H9 (cell line): ENCODE measurements at regions not wholly inside any gene's neighbourhood (a gene's known extent, or its start where the extent isn't known, plus 50 kb on each side); places are given as distances from the start of the nearest gene placed in this dataset.

Experiments
- DNase-seq: peaks from one replicate; pipeline ENCODE4 v3.0.0-alpha.2; 2017
- H2AFZ ChIP-seq: one replicate; pipeline ENCODE4 v1.6.1; 2013; ENCODE audit warnings: mild to moderate bottlenecking, low read length, control low read depth, moderate library complexity
- H2AK5ac ChIP-seq: 2 replicates; pipeline ENCODE4 v1.6.1; 2013; ENCODE audit warnings: low read length, control low read depth, mixed read lengths; ENCODE audit not compliant: insufficient read length
- H2BK120ac ChIP-seq: one replicate; pipeline ENCODE4 v1.6.1; 2013; ENCODE audit warnings: low read depth, mild to moderate bottlenecking, low read length, control low read depth, inconsistent platforms; ENCODE audit not compliant: poor library complexity, severe bottlenecking
- H2BK12ac ChIP-seq: 2 replicates; pipeline ENCODE4 v1.6.1; 2013; ENCODE audit warnings: low read length, control low read depth, mixed read lengths, low read depth; ENCODE audit not compliant: insufficient read length
- H2BK15ac ChIP-seq: 2 replicates; pipeline ENCODE4 v1.6.1; 2013; ENCODE audit warnings: low read depth, low read length, control low read depth
- H2BK20ac ChIP-seq: one replicate; pipeline ENCODE4 v1.6.1; 2013; ENCODE audit warnings: low read depth, mild to moderate bottlenecking, low read length, control low read depth, inconsistent platforms; ENCODE audit not compliant: poor library complexity, severe bottlenecking
- H2BK5ac ChIP-seq: 2 replicates; pipeline ENCODE4 v1.6.1; 2013; ENCODE audit warnings: low read length, control low read depth, mixed read lengths; ENCODE audit not compliant: insufficient read length
- H3K14ac ChIP-seq: 2 replicates; pipeline ENCODE4 v1.6.1; 2013; ENCODE audit warnings: low read length, control low read depth; ENCODE audit not compliant: insufficient read depth
- H3K18ac ChIP-seq: 2 replicates; pipeline ENCODE4 v1.6.1; 2013; ENCODE audit warnings: low read depth, mild to moderate bottlenecking, mixed read lengths, low read length, control low read depth; ENCODE audit not compliant: insufficient read length
- H3K23ac ChIP-seq: 2 replicates; pipeline ENCODE4 v1.6.1; 2013; ENCODE audit warnings: low read length, control low read depth, mixed read lengths, low read depth; ENCODE audit not compliant: insufficient read length
- H3K23me2 ChIP-seq: 2 replicates; pipeline ENCODE4 v1.6.1; 2013; ENCODE audit warnings: low read depth, mild to moderate bottlenecking, mixed read lengths, low read length, control low read depth; ENCODE audit not compliant: insufficient read length, poor library complexity, severe bottlenecking
- H3K27ac ChIP-seq: 2 replicates; pipeline ENCODE4 v1.5.1; 2013; ENCODE audit warnings: low read length, control low read depth, mixed read lengths, low read depth; ENCODE audit not compliant: insufficient read length
- H3K27me3 ChIP-seq: 2 replicates; pipeline ENCODE4 v1.6.1; 2013; ENCODE audit warnings: low read length, control low read depth, inconsistent platforms; ENCODE audit not compliant: insufficient read depth
- H3K4ac ChIP-seq: 2 replicates; pipeline ENCODE4 v1.6.1; 2013; ENCODE audit warnings: low read depth, mild to moderate bottlenecking, control low read depth, inconsistent platforms, low read length, moderate library complexity
- H3K4me1 ChIP-seq: 2 replicates; pipeline ENCODE4 v1.6.1; 2013; ENCODE audit warnings: low read length, control low read depth, inconsistent platforms; ENCODE audit not compliant: insufficient read depth
- H3K4me2 ChIP-seq: 2 replicates; pipeline ENCODE4 v1.6.1; 2013; ENCODE audit warnings: low read length, control low read depth, mixed read lengths; ENCODE audit not compliant: insufficient read length, insufficient read depth
- H3K56ac ChIP-seq: 2 replicates; pipeline ENCODE4 v1.6.1; 2013; ENCODE audit warnings: low read depth, mild to moderate bottlenecking, mixed read lengths, low read length, control low read depth; ENCODE audit not compliant: insufficient read length
- H3K79me1 ChIP-seq: 2 replicates; pipeline ENCODE4 v1.6.1; 2013; ENCODE audit warnings: low read depth, mild to moderate bottlenecking, moderate library complexity, low read length, control low read depth, inconsistent platforms; ENCODE audit not compliant: insufficient read depth, poor library complexity, severe bottlenecking
- H3K79me2 ChIP-seq: 2 replicates; pipeline ENCODE4 v1.6.1; 2013; ENCODE audit warnings: low read length, control low read depth, inconsistent platforms; ENCODE audit not compliant: insufficient read depth
- H3K9ac ChIP-seq: 2 replicates; pipeline ENCODE4 v1.6.1; 2013; ENCODE audit warnings: low read length, control low read depth, mixed read lengths; ENCODE audit not compliant: insufficient read length; ENCODE audit errors: extremely low read depth
- H3K9me3 ChIP-seq: one replicate; pipeline ENCODE4 v1.6.1; 2013; ENCODE audit warnings: low read depth, low read length, inconsistent platforms; ENCODE audit not compliant: control insufficient read depth
- H3T11ph ChIP-seq: one replicate; pipeline ENCODE4 v1.6.1; 2013; ENCODE audit warnings: mild to moderate bottlenecking, low read length, control low read depth, inconsistent platforms
- H4K20me1 ChIP-seq: one replicate; pipeline ENCODE4 v1.6.1; 2013; ENCODE audit not compliant: control insufficient read depth, insufficient read length, insufficient read depth
- H4K5ac ChIP-seq: 2 replicates; pipeline ENCODE4 v1.6.1; 2013; ENCODE audit warnings: low read depth, mild to moderate bottlenecking, mixed read lengths, low read length, control low read depth; ENCODE audit not compliant: insufficient read length
- H4K8ac ChIP-seq: replicated peaks from 2 replicates; pipeline ENCODE4 v1.6.1; 2013; ENCODE audit warnings: low read length, control low read depth, mixed read lengths, low read depth; ENCODE audit not compliant: insufficient read length
- H4K91ac ChIP-seq: 2 replicates; pipeline ENCODE4 v1.6.1; 2013; ENCODE audit warnings: low read depth, mild to moderate bottlenecking, moderate library complexity, mixed read lengths, low read length, control low read depth; ENCODE audit not compliant: insufficient read length
- H3K27ac Mint-ChIP-seq, 3 experiments: 2 replicates in 2 of 3; 3 replicates in 1 of 3; pipeline ENCODE4 v1.8.0; 2020 to 2021; ENCODE audit warnings: mixed read lengths in 3 of 3, mild to moderate bottlenecking in 1 of 3, moderate library complexity in 1 of 3
- H3K27me3 Mint-ChIP-seq: 2 replicates; pipeline ENCODE4 v1.8.0; 2021; ENCODE audit warnings: low read depth, mild to moderate bottlenecking, moderate library complexity, mixed read lengths
- H3K36me3 Mint-ChIP-seq, 3 experiments: 2 replicates in 2 of 3; 3 replicates in 1 of 3; pipeline ENCODE4 v1.8.0; 2020 to 2021; ENCODE audit warnings: low read depth in 3 of 3, mixed read lengths in 3 of 3; ENCODE audit not compliant: insufficient read depth in 1 of 3
- H3K4me1 Mint-ChIP-seq, 2 experiments: 2 replicates each; pipeline ENCODE4 v1.8.0; 2020; ENCODE audit warnings: mixed read lengths in 2 of 2
- H3K4me3 Mint-ChIP-seq, 2 experiments: 2 replicates in 1 of 2; 3 replicates in 1 of 2; pipeline ENCODE4 v1.8.0; 2020 to 2021; ENCODE audit warnings: mild to moderate bottlenecking in 2 of 2, mixed read lengths in 2 of 2, moderate library complexity in 1 of 2
- H3K9me3 Mint-ChIP-seq, 2 experiments: 2 replicates in 1 of 2; 3 replicates in 1 of 2; pipeline ENCODE4 v1.8.0; 2020; ENCODE audit warnings: mild to moderate bottlenecking in 2 of 2, mixed read lengths in 2 of 2, moderate library complexity in 1 of 2
- WGBS: extraction: QIAGEN DNeasy Blood & Tissue Kit; methylation state at CpG from one replicate; pipeline ENCODE4 v1.1.7; 2013; ENCODE audit warnings: missing lambda C conversion rate, low lambda C conversion rate, mixed read lengths; ENCODE audit not compliant: insufficient read length; ENCODE audit errors: extremely low coverage; 5-methylcytosine and 5-hydroxymethylcytosine counted together
- TF ChIP-seq, protein P1 (sequence below): fragments of 200-600 bp; sonication (generic); conservative IDR thresholded peaks from 3 replicates; pipeline ENCODE4 v1.8.0; 2021; ENCODE audit warnings: antibody characterized with exemption, mild to moderate bottlenecking

DNA sequence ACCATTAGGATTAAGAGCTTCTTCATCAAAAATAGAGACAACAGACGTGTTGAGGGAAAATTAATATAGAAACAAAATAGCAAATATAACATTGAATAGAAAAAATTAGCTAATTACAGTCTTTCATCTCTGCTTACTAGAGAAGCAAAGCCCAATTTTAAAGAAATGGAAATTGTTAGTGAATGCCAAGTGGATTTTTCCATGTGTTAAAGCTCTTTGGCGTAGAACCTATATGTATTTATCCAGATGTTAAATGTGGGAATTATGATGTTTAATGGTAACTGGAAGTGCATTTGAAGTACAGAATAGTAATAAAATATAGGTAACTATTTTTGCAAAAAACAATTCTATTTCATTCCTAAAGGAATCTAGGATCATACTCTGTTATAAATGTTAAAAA lies 212.0 kb upstream of the COL3A1 start:
- H2AFZ ChIP-seq: no peak overlapping the region
- no peaks in the 10 kb centered on the region for H4K20me1 ChIP-seq
- no peak overlapping the region for H4K91ac ChIP-seq
- Mint-ChIP-seq H3K27ac (no peak overlapping the region), H3K9me3 (peaks cover 0 to 4% of the 10 kb centered on the region in 2 experiments; a peak in 1 of 5 replicates), H3K4me3 (no peak overlapping the region), H3K36me3 (no peaks in the 10 kb centered on the region; a peak in 1 of 7 replicates), H3K4me1 (no peaks in the 10 kb centered on the region), H3K27me3 (no peaks in the 10 kb centered on the region)
- H2BK5ac ChIP-seq: no peak overlapping the region
- no peak overlapping the region for H3K18ac ChIP-seq
- H4K5ac ChIP-seq: no peak overlapping the region
- H3T11ph ChIP-seq: no peak overlapping the region
- no peak overlapping the region for H2BK20ac ChIP-seq
- H2BK12ac ChIP-seq: no peak overlapping the region
- H3K14ac ChIP-seq: no peak overlapping the region
- no peaks in the 10 kb centered on the region for H3K79me1 ChIP-seq
- no peaks in the 10 kb centered on the region for H3K79me2 ChIP-seq
- H3K27me3 ChIP-seq: no peaks in the 10 kb centered on the region
- H2AK5ac ChIP-seq: no peak overlapping the region
- H2BK15ac ChIP-seq: no peak overlapping the region
- H3K4ac ChIP-seq: no peak overlapping the region
- H3K27ac ChIP-seq: no peak overlapping the region
- no peak overlapping the region for H3K23ac ChIP-seq
- no peaks in the 10 kb centered on the region for H3K4me1 ChIP-seq
- no peaks in the 10 kb centered on the region for H3K23me2 ChIP-seq
- H4K8ac ChIP-seq: no peak overlapping the region
- no peak for DNase-seq
- H3K9ac ChIP-seq: no peak overlapping the region
- H3K9me3 ChIP-seq: no peaks in the 10 kb centered on the region
- no peak overlapping the region for H2BK120ac ChIP-seq
- no CpG with 5 or more reads among the region's 2 CpGs for WGBS
- no peak overlapping the region for H3K4me2 ChIP-seq
- no peak overlapping the region for H3K56ac ChIP-seq
- TF ChIP-seq, protein P1, sequence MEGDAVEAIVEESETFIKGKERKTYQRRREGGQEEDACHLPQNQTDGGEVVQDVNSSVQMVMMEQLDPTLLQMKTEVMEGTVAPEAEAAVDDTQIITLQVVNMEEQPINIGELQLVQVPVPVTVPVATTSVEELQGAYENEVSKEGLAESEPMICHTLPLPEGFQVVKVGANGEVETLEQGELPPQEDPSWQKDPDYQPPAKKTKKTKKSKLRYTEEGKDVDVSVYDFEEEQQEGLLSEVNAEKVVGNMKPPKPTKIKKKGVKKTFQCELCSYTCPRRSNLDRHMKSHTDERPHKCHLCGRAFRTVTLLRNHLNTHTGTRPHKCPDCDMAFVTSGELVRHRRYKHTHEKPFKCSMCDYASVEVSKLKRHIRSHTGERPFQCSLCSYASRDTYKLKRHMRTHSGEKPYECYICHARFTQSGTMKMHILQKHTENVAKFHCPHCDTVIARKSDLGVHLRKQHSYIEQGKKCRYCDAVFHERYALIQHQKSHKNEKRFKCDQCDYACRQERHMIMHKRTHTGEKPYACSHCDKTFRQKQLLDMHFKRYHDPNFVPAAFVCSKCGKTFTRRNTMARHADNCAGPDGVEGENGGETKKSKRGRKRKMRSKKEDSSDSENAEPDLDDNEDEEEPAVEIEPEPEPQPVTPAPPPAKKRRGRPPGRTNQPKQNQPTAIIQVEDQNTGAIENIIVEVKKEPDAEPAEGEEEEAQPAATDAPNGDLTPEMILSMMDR: no peak
